ENCODE measurements at regions not wholly inside any gene's neighbourhood (a gene's known extent, or its start where the extent isn't known, plus 50 kb on each side); places are given as distances from the start of the nearest gene placed in this dataset.

DNA sequence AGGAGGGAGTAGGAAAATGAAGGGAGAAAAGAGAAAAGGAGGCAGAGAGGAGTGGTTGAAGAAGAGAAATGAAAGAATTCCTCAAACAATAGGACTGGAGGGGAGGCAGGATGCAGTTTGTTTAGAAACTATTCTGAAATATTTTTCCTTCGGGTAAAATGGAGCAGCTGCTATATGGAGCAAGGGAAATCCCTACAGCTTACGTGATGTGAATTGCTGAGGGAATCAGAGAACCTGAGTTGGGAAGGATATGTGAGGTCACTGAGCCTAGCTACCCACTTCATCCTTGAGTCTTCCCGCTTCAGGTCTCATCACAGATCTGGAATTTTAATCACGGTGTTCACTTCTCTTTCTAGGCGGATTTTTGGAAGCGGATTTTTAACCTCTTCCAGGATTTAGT is 204.3 kb downstream of the ERCC6L2 start:
- no peaks in the 10 kb centered on the region for H3K9me3 ChIP-seq (replicated peaks; ENCODE audit: control insufficient read depth, insufficient read depth, low read length)
- no peak overlapping the region for H3K9ac ChIP-seq (replicated peaks; ENCODE audit: extremely low read depth, insufficient read depth, low read length)
- dilution Hi-C loops (cut with MboI; ENCODE audit: extremely low pct_ligation_motif_present, low sequenced_read_pairs) (no loop called here), intact Hi-C loops (cut with micrococcal nuclease) (no loop called here)
- H3K27ac ChIP-seq (ENCODE audit: insufficient read depth, low read depth, low read length) = no peak overlapping the region
- H3K9me1 ChIP-seq (replicated peaks; ENCODE audit: control insufficient read depth, extremely low read depth, insufficient read depth, low read length) = no peaks in the 10 kb centered on the region
- CTCF ChIA-PET = interaction anchor here (0.8 to 1.8 kb wide), 3 partner anchors 9 to 685 kb away, joined by 3 to 4 read pairs (median 3); no protein-coding TSS in a partner anchor
- no TSS peak for BruUV-seq (replicated peaks)
- no peaks in the 10 kb centered on the region for H4K20me1 ChIP-seq (replicated peaks; ENCODE audit: control insufficient read depth, extremely low read depth, insufficient read depth, low read length)
- no peaks in the 10 kb centered on the region for H3K36me3 ChIP-seq (ENCODE audit: control insufficient read depth in 2 of 2, extremely low read depth in 1 of 2, insufficient read depth in 2 of 2, low read length in 2 of 2)
- peaks cover 2 to 3% of the 10 kb centered on the region in 2 experiments for H3K27me3 ChIP-seq (ENCODE audit: control insufficient read depth in 2 of 2, insufficient read depth in 2 of 2, low read length in 2 of 2)
- no peak for FAIRE-seq
- TF ChIP-seq POLR2A (IDR thresholded peaks at IDR 0.05; ENCODE audit: low read depth, low read length) = no peak
- TF ChIP-seq, protein P1, sequence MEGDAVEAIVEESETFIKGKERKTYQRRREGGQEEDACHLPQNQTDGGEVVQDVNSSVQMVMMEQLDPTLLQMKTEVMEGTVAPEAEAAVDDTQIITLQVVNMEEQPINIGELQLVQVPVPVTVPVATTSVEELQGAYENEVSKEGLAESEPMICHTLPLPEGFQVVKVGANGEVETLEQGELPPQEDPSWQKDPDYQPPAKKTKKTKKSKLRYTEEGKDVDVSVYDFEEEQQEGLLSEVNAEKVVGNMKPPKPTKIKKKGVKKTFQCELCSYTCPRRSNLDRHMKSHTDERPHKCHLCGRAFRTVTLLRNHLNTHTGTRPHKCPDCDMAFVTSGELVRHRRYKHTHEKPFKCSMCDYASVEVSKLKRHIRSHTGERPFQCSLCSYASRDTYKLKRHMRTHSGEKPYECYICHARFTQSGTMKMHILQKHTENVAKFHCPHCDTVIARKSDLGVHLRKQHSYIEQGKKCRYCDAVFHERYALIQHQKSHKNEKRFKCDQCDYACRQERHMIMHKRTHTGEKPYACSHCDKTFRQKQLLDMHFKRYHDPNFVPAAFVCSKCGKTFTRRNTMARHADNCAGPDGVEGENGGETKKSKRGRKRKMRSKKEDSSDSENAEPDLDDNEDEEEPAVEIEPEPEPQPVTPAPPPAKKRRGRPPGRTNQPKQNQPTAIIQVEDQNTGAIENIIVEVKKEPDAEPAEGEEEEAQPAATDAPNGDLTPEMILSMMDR (IDR thresholded peaks at IDR 0.05; ENCODE audit: extremely low read depth in 1 of 2, insufficient read depth in 1 of 2, low read depth in 1 of 2, low read length in 2 of 2) = no peak
- TF ChIP-seq POLR2AphosphoS5 (IDR thresholded peaks at IDR 0.05; ENCODE audit: insufficient read depth, low read depth, low read length) = no peak
- TF ChIP-seq GATA2 (IDR thresholded peaks at IDR 0.05; ENCODE audit: insufficient read depth, insufficient read length, low read depth, low read length) = no peak
- H3K4me3 ChIP-seq (replicated peaks in 1 of 3; ENCODE audit: insufficient read depth in 1 of 3, low read depth in 1 of 3, low read length in 3 of 3) = no peak overlapping the region
- H2AFZ ChIP-seq (ENCODE audit: low read depth, low read length) = no peak overlapping the region
- POLR2A ChIA-PET = no interaction called here
- H3K4me1 ChIP-seq (ENCODE audit: control insufficient read depth, extremely low read depth, insufficient read depth, low read length) = no peaks in the 10 kb centered on the region
- no peak overlapping the region for H3K4me2 ChIP-seq (ENCODE audit: insufficient read depth, low read length)
- DNase-seq (ENCODE audit: low read depth, low spot score) = no peak
- H3K79me2 ChIP-seq (ENCODE audit: control insufficient read depth, insufficient read depth, low read length) = no peaks in the 10 kb centered on the region

DNA sequence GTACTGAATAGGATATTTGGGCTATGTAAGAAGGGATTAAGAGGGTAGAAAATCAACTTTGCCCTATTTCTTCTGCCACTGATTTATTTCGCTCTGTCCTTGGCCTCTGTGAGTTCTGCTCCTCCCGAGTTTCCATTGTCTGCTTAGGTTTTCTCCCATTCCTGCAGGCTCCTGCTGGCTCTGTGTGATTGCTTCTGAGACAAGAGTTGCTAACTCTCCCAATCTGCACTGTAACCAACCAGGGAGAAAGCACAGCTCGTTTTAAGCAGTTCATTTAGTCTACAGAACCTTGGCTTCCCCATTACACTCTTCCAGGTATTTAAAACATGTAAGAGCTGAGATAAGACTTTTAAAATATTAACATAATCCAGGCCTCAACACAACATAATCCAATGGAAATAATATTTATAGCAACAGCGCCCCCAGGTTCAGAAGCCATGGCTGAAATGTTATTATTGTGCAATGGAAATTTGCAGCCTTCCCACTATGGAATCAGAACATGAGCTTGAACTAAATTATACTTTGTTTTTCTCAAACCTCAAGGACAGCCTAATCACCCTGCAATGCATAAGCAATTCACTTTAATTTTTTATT is 203.5 kb downstream of the ERCC6L2 start:
- no TSS peak for BruUV-seq (replicated peaks)
- POLR2A ChIA-PET = no interaction called here
- H3K79me2 ChIP-seq (ENCODE audit: control insufficient read depth, insufficient read depth, low read length) = no peaks in the 10 kb centered on the region
- H3K4me1 ChIP-seq (ENCODE audit: control insufficient read depth, extremely low read depth, insufficient read depth, low read length) = no peaks in the 10 kb centered on the region
- TF ChIP-seq, protein P1 (IDR thresholded peaks at IDR 0.05; ENCODE audit: extremely low read depth in 1 of 2, insufficient read depth in 1 of 2, low read depth in 1 of 2, low read length in 2 of 2) = no peak
- no peak for TF ChIP-seq JUN (IDR thresholded peaks at IDR 0.05; ENCODE audit: borderline replicate concordance, insufficient read depth, insufficient read length, low read depth)
- TF ChIP-seq, protein P2, sequence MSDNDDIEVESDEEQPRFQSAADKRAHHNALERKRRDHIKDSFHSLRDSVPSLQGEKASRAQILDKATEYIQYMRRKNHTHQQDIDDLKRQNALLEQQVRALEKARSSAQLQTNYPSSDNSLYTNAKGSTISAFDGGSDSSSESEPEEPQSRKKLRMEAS (IDR thresholded peaks at IDR 0.05; ENCODE audit: insufficient read depth, insufficient read length) = no peak
- no peak for TF ChIP-seq MYC (IDR thresholded peaks at IDR 0.05; ENCODE audit: low read depth, low read length)
- no peak for TF ChIP-seq POLR2AphosphoS5 (IDR thresholded peaks at IDR 0.05; ENCODE audit: insufficient read depth, low read depth, low read length)
- no peak for TF ChIP-seq GATA2 (IDR thresholded peaks at IDR 0.05; ENCODE audit: insufficient read depth, insufficient read length, low read depth, low read length)
- no peak for TF ChIP-seq POLR2A (IDR thresholded peaks at IDR 0.05; ENCODE audit: low read depth, low read length)
- TF ChIP-seq FOS (IDR thresholded peaks at IDR 0.05; ENCODE audit: borderline replicate concordance, insufficient read depth, low read length) = no peak
- no peak for TF ChIP-seq EZH2 (IDR thresholded peaks at IDR 0.05; ENCODE audit: borderline replicate concordance, low read depth, low read length, severe bottlenecking)
- H3K9ac ChIP-seq (replicated peaks; ENCODE audit: extremely low read depth, insufficient read depth, low read length) = no peak overlapping the region
- no peak overlapping the region for H2AFZ ChIP-seq (ENCODE audit: low read depth, low read length)
- H4K20me1 ChIP-seq (replicated peaks; ENCODE audit: control insufficient read depth, extremely low read depth, insufficient read depth, low read length) = no peaks in the 10 kb centered on the region
- H3K4me2 ChIP-seq (ENCODE audit: insufficient read depth, low read length) = no peak overlapping the region
- no peaks in the 10 kb centered on the region for H3K9me3 ChIP-seq (replicated peaks; ENCODE audit: control insufficient read depth, insufficient read depth, low read length)
- H3K27me3 ChIP-seq (ENCODE audit: control insufficient read depth in 2 of 2, insufficient read depth in 2 of 2, low read length in 2 of 2) = peaks cover 2 to 3% of the 10 kb centered on the region in 2 experiments
- dilution Hi-C loops (cut with MboI; ENCODE audit: extremely low pct_ligation_motif_present, low sequenced_read_pairs) = no loop called here
- CTCF ChIA-PET = interaction anchor here (0.8 to 1.8 kb wide), 3 partner anchors 9 to 685 kb away, joined by 3 to 4 read pairs (median 3); no protein-coding TSS in a partner anchor
- peak; percentile 44 for FAIRE-seq
- H3K36me3 ChIP-seq (ENCODE audit: control insufficient read depth in 2 of 2, extremely low read depth in 1 of 2, insufficient read depth in 2 of 2, low read length in 2 of 2) = no peaks in the 10 kb centered on the region
- no peak overlapping the region for H3K4me3 ChIP-seq (replicated peaks in 1 of 3; ENCODE audit: insufficient read depth in 1 of 3, low read depth in 1 of 3, low read length in 3 of 3)
- no peaks in the 10 kb centered on the region for H3K9me1 ChIP-seq (replicated peaks; ENCODE audit: control insufficient read depth, extremely low read depth, insufficient read depth, low read length)
- no peak for DNase-seq (ENCODE audit: low read depth, low spot score)
- intact Hi-C loops (cut with micrococcal nuclease) = no loop called here
- H3K27ac ChIP-seq (ENCODE audit: insufficient read depth, low read depth, low read length) = no peak overlapping the region

Measured in endothelial cell of umbilical vein (primary cell).